Choroid plexus epithelial cell (primary cell): ENCODE measurements at regions not wholly inside any gene's neighbourhood (a gene's known extent, or its start where the extent isn't known, plus 50 kb on each side); places are given as distances from the start of the nearest gene placed in this dataset.

Experiments
- DNase-seq: peaks from one replicate; pipeline ENCODE4 v3.0.0-alpha.2; 2010; ENCODE audit warnings: low read depth
- H3K4me3 ChIP-seq: 2 replicates; pipeline ENCODE4 v1.5.1; 2011; ENCODE audit warnings: low read depth, mild to moderate bottlenecking, control low read depth, low read length, moderate library complexity
- CTCF ChIP-seq: conservative IDR thresholded peaks from 2 replicates; pipeline ENCODE4 v1.5.1; 2011; ENCODE audit warnings: low read depth, mild to moderate bottlenecking, control low read depth, inconsistent platforms, low read length, moderate library complexity

- no peak for DNase-seq
- H3K4me3 ChIP-seq, result no peak overlapping the region
- TF ChIP-seq CTCF, result no peak
Measured at GRCh38 chr2:146351689-146352088, 1493.1 kb upstream of the ACVR2A start.

GRCh38 chr2:146349334-146349733 is 1495.5 kb upstream of the ACVR2A start:
- DNase-seq, result no peak
- H3K4me3 ChIP-seq, result no peak overlapping the region
- TF ChIP-seq CTCF, result no peak

- TF ChIP-seq CTCF, result no peak
- DNase-seq, result peak; percentile 50
- H3K4me3 ChIP-seq, result no peak overlapping the region
Measured at GRCh38 chr2:146324951-146325350, 1519.9 kb upstream of the ACVR2A start.

- TF ChIP-seq CTCF, result no peak
- no peak overlapping the region for H3K4me3 ChIP-seq
- peak; percentile 11 for DNase-seq
Measured at GRCh38 chr2:146323564-146323963, 1521.3 kb upstream of the ACVR2A start.

GRCh38 chr2:146321175-146321574 is 1523.7 kb upstream of the ACVR2A start:
- DNase-seq, result peak; percentile 82
- H3K4me3 ChIP-seq, result no peak overlapping the region

GRCh38 chr2:146317959-146318358 is 1526.9 kb upstream of the ACVR2A start:
- no peak overlapping the region for H3K4me3 ChIP-seq
- DNase-seq, result peak; percentile 94
- no peak for TF ChIP-seq CTCF

More at GRCh38 chr2:146321175-146321574, 1523.7 kb upstream of the ACVR2A start:
- TF ChIP-seq CTCF, result no peak

GRCh38 chr2:146312899-146313298 is 1531.9 kb upstream of the ACVR2A start:
- DNase-seq, result peak; percentile 65
- TF ChIP-seq CTCF, result peak; percentile 39
- H3K4me3 ChIP-seq, result no peak overlapping the region
